GM18873 (cell line): ENCODE measurements at regions not wholly inside any gene's neighbourhood (a gene's known extent, or its start where the extent isn't known, plus 50 kb on each side); places are given as distances from the start of the nearest gene placed in this dataset.
"Not testable (repeated sequence)": the region's sequence is repeated elsewhere in the genome, so short reads cannot be mapped to it uniquely, and the experiment has no call there.

ENCODE experiments used
- ATAC-seq: cut with Tn5 transposase; IDR thresholded peaks from one replicate; pipeline ENCODE4 v1.9.1; 2021; ENCODE audit warnings: mild to moderate bottlenecking, moderate library complexity, moderate number of reproducible peaks; ENCODE audit not compliant: unreplicated experiment, low FRiP score

- ATAC-seq, result not testable (repeated sequence)
Observed at GRCh38 chr12:84099591-84099990, 813.0 kb downstream of the SLC6A15 start.

GRCh38 chr12:84091651-84092050 is 820.9 kb downstream of the SLC6A15 start:
- ATAC-seq, result no peak

GRCh38 chr12:84089356-84089755 is 823.2 kb downstream of the SLC6A15 start:
- no peak for ATAC-seq

- no peak for ATAC-seq
Observed at GRCh38 chr12:84085046-84085445, 827.6 kb downstream of the SLC6A15 start.

GRCh38 chr12:84079626-84080025 is 833.0 kb downstream of the SLC6A15 start:
- no peak for ATAC-seq

GRCh38 chr12:84077679-84078078 is 834.9 kb downstream of the SLC6A15 start:
- ATAC-seq, result no peak

GRCh38 chr12:84075991-84076390 is 836.6 kb downstream of the SLC6A15 start:
- ATAC-seq, result no peak

GRCh38 chr12:84073401-84073800 is 839.2 kb downstream of the SLC6A15 start:
- ATAC-seq, result no peak

GRCh38 chr12:84072961-84073360 is 839.6 kb downstream of the SLC6A15 start:
- ATAC-seq, result no peak

GRCh38 chr12:84070292-84070691 is 842.3 kb downstream of the SLC6A15 start:
- ATAC-seq, result no peak

- no peak for ATAC-seq
Observed at GRCh38 chr12:84069699-84070098, 842.9 kb downstream of the SLC6A15 start.

GRCh38 chr12:84069198-84069597 is 843.4 kb downstream of the SLC6A15 start:
- ATAC-seq, result no peak

GRCh38 chr12:84058136-84058535 is 854.5 kb downstream of the SLC6A15 start:
- no peak for ATAC-seq

- no peak for ATAC-seq
Observed at GRCh38 chr12:84054811-84055210, 857.8 kb downstream of the SLC6A15 start.

- no peak for ATAC-seq
Observed at GRCh38 chr12:84047881-84048280, 864.7 kb downstream of the SLC6A15 start.

GRCh38 chr12:84046859-84047258 is 865.7 kb downstream of the SLC6A15 start:
- no peak for ATAC-seq

GRCh38 chr12:84043355-84043754 is 869.2 kb downstream of the SLC6A15 start:
- ATAC-seq, result no peak

- no peak for ATAC-seq
Observed at GRCh38 chr12:84038242-84038641, 874.4 kb downstream of the SLC6A15 start.

GRCh38 chr12:84036912-84037311 is 875.7 kb downstream of the SLC6A15 start:
- ATAC-seq, result no peak

- no peak for ATAC-seq
Observed at GRCh38 chr12:84035766-84036165, 876.8 kb downstream of the SLC6A15 start.

- no peak for ATAC-seq
Observed at GRCh38 chr12:84034871-84035270, 877.7 kb downstream of the SLC6A15 start.

- ATAC-seq, result no peak
Observed at GRCh38 chr12:84033162-84033561, 879.4 kb downstream of the SLC6A15 start.

GRCh38 chr12:84018556-84019179 is 893.9 kb downstream of the SLC6A15 start:
- not testable (repeated sequence) for ATAC-seq
